Osteocyte (in vitro differentiated cells): ENCODE measurements at regions not wholly inside any gene's neighbourhood (a gene's known extent, or its start where the extent isn't known, plus 50 kb on each side); places are given as distances from the start of the nearest gene placed in this dataset.

Experiments used
- DNase-seq: peaks from one replicate; pipeline ENCODE4 v3.0.0; 2021; ENCODE audit warnings: mixed read lengths; ENCODE audit not compliant: unreplicated experiment; ENCODE audit errors: extremely low spot score
- H3K27ac Mint-ChIP-seq: one replicate; pipeline ENCODE4 v1.8.0; 2021; ENCODE audit warnings: mild to moderate bottlenecking, mixed read lengths; ENCODE audit not compliant: unreplicated experiment
- H3K27me3 Mint-ChIP-seq: one replicate; pipeline ENCODE4 v1.8.0; 2021; ENCODE audit warnings: mixed read lengths; ENCODE audit not compliant: unreplicated experiment
- H3K36me3 Mint-ChIP-seq: one replicate; pipeline ENCODE4 v1.8.0; 2021; ENCODE audit warnings: mixed read lengths; ENCODE audit not compliant: unreplicated experiment
- H3K4me1 Mint-ChIP-seq: one replicate; pipeline ENCODE4 v1.8.0; 2021; ENCODE audit warnings: mixed read lengths; ENCODE audit not compliant: unreplicated experiment
- H3K4me3 Mint-ChIP-seq: one replicate; pipeline ENCODE4 v1.8.0; 2021; ENCODE audit warnings: mild to moderate bottlenecking, moderate library complexity, mixed read lengths; ENCODE audit not compliant: unreplicated experiment
- H3K9me3 Mint-ChIP-seq: one replicate; pipeline ENCODE4 v1.8.0; 2021; ENCODE audit warnings: mixed read lengths; ENCODE audit not compliant: unreplicated experiment
- CTCF ChIP-seq: fragments of 200-600 bp; sonication (generic); IDR thresholded peaks from 2 replicates; pipeline ENCODE4 v1.5.0; 2021; ENCODE audit warnings: antibody characterized with exemption, mild to moderate bottlenecking, moderate library complexity

- no peaks in the 10 kb centered on the region for H3K4me1 Mint-ChIP-seq
- DNase-seq, result no peak
- H3K27ac Mint-ChIP-seq, result no peak overlapping the region
- TF ChIP-seq CTCF, result no peak
- no peak overlapping the region for H3K4me3 Mint-ChIP-seq
- peaks cover 33% of the 10 kb centered on the region for H3K27me3 Mint-ChIP-seq
- H3K36me3 Mint-ChIP-seq, result no peaks in the 10 kb centered on the region
- H3K9me3 Mint-ChIP-seq, result peaks cover 8% of the 10 kb centered on the region
Observed at GRCh38 chr11:59273373-59273841, 60.7 kb upstream of the MPEG1 start.

GRCh38 chr11:59272771-59273372 is 60.1 kb upstream of the MPEG1 start:
- TF ChIP-seq CTCF, result no peak

GRCh38 chr11:59271811-59272327 is 59.1 kb upstream of the MPEG1 start:
- Mint-ChIP-seq H3K27me3 (peaks cover 30% of the 10 kb centered on the region), H3K9me3 (peaks cover under 1% of the 10 kb centered on the region), H3K36me3 (no peaks in the 10 kb centered on the region), H3K4me1 (no peaks in the 10 kb centered on the region), H3K4me3 (no peak overlapping the region), H3K27ac (no peak overlapping the region)
- TF ChIP-seq CTCF, result no peak
- no peak for DNase-seq

More at GRCh38 chr11:59272771-59273372, 60.1 kb upstream of the MPEG1 start:
- Mint-ChIP-seq H3K4me3 (no peak overlapping the region), H3K9me3 (peaks cover 8% of the 10 kb centered on the region), H3K27ac (no peak overlapping the region), H3K36me3 (no peaks in the 10 kb centered on the region), H3K27me3 (peaks cover 33% of the 10 kb centered on the region), H3K4me1 (no peaks in the 10 kb centered on the region)
- DNase-seq, result no peak

DNA sequence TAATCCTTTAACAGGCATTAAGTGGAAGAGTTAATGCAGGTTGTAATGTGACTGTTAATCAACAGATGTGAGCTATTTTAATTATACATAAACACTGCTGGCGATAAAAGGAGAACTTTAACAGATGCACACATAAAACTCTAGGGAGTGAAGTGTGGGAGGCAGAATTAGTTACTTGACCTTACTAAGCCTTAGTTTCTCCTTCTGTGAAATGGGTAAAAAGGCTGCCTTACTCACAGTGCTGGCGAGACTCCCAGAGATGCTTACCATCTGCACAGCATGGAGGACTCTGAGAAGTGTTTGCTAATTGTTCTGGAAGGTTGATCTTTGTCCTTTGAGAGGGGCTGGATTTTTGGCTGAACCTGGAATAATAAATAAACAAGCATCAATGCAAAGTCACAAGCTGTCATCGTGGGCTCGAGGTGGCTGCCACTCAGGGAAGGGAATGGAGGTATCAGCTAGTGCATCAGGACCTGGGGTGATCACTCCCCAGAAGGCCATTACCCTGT is 58.6 kb upstream of the MPEG1 start:
- H3K4me3 Mint-ChIP-seq, result no peak overlapping the region
- DNase-seq, result no peak

More for the DNA sequence above, 58.6 kb upstream of the MPEG1 start:
- no peak for TF ChIP-seq CTCF
- no peak overlapping the region for H3K27ac Mint-ChIP-seq
- H3K9me3 Mint-ChIP-seq, result no peaks in the 10 kb centered on the region
- peaks cover 30% of the 10 kb centered on the region for H3K27me3 Mint-ChIP-seq
- no peaks in the 10 kb centered on the region for H3K4me1 Mint-ChIP-seq
- H3K36me3 Mint-ChIP-seq, result no peaks in the 10 kb centered on the region
